HCT116 (cell line): ENCODE measurements at regions not wholly inside any gene's neighbourhood (a gene's known extent, or its start where the extent isn't known, plus 50 kb on each side); places are given as distances from the start of the nearest gene placed in this dataset.

ENCODE experiments used
- YY1 ChIP-seq: IDR thresholded peaks from 2 replicates; pipeline ENCODE4 v1.6.1; 2011; ENCODE audit warnings: low read length, low read depth, moderate library complexity, mild to moderate bottlenecking; ENCODE audit not compliant: insufficient replicate concordance; ENCODE audit errors: extremely low read depth
- ZFX ChIP-seq: fragments of 450-650 bp; IDR thresholded peaks from 2 replicates; pipeline ENCODE4 v1.6.1; 2017
- TF ChIP-seq, protein P1 (sequence below): IDR thresholded peaks from 2 replicates; pipeline ENCODE4 v1.6.1; 2012; ENCODE audit warnings: low read depth

DNA sequence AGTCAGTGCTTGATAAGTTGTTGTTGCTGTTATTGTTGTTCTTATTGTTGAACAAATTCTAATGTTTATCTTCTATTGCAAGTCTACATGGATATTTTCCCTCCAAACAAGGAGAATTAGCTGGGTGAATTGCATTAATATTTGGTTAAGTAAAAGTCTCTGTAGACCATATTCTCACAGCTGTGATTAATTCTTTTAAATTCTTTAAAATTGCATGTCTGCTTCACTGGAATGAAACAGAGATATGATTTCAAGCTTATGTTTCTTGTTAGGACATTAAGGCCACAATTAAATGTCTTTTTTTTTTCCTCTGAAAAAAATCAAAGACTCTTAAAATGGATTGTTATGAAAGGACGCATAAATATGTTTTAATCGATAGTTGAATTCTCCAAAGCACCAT lies 153.4 kb downstream of the EBLN2 start:
- TF ChIP-seq YY1 (no peak), ZFX (no peak)
- TF ChIP-seq, protein P1, sequence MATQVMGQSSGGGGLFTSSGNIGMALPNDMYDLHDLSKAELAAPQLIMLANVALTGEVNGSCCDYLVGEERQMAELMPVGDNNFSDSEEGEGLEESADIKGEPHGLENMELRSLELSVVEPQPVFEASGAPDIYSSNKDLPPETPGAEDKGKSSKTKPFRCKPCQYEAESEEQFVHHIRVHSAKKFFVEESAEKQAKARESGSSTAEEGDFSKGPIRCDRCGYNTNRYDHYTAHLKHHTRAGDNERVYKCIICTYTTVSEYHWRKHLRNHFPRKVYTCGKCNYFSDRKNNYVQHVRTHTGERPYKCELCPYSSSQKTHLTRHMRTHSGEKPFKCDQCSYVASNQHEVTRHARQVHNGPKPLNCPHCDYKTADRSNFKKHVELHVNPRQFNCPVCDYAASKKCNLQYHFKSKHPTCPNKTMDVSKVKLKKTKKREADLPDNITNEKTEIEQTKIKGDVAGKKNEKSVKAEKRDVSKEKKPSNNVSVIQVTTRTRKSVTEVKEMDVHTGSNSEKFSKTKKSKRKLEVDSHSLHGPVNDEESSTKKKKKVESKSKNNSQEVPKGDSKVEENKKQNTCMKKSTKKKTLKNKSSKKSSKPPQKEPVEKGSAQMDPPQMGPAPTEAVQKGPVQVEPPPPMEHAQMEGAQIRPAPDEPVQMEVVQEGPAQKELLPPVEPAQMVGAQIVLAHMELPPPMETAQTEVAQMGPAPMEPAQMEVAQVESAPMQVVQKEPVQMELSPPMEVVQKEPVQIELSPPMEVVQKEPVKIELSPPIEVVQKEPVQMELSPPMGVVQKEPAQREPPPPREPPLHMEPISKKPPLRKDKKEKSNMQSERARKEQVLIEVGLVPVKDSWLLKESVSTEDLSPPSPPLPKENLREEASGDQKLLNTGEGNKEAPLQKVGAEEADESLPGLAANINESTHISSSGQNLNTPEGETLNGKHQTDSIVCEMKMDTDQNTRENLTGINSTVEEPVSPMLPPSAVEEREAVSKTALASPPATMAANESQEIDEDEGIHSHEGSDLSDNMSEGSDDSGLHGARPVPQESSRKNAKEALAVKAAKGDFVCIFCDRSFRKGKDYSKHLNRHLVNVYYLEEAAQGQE, result no peak
